ENCODE measurements at regions not wholly inside any gene's neighbourhood (a gene's known extent, or its start where the extent isn't known, plus 50 kb on each side); places are given as distances from the start of the nearest gene placed in this dataset.
A peak's percentile ranks its signal among the peaks of the same experiment; 100 is the strongest.

DNA sequence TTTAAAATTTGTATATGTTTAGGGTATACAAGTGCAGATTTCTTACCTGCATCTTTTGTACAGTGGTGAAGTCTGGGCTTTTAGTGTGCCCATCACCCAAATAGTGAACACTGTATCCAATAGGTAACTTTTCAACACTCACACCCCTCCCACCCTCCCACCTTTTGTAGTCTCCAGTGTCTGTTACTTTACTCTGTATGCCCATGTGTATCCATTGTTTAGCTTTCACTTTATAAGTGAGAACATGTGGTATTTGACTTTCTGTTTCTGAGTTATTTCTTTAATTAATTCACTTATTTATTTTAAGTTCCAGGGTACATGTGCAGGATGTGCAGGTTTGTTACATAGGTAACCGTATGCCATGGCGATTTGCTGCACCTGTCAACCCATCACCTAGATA, 124.8 kb upstream of the NEO1 start:
- no peak for FAIRE-seq
- DNase-seq (ENCODE audit: insufficient read length, low spot score), result no peak

GRCh38 chr15:72925661-72926060, 126.6 kb upstream of the NEO1 start:
- no peak for DNase-seq (ENCODE audit: insufficient read length, low spot score)
- FAIRE-seq, result no peak

DNA sequence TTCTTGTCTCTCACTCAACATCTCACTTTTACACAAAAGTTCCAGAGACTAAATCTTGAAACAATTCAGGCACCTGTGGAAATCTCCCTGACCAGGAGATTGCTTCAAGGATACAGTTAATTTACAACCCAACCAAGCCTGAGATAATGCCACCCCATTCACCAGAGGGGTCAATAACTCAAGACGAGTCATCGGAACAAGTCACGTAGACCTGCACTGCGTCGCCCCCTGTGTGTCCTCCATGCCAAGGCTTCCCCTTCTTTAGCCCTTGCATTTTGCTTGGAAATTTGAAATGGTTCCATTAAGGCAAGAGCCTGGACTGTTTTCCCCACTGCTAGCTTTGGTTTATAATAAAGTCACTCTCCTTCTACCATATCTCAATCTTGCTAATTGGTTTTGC, 129.0 kb upstream of the NEO1 start:
- FAIRE-seq, result no peak
- DNase-seq (ENCODE audit: insufficient read length, low spot score), result no peak

DNA sequence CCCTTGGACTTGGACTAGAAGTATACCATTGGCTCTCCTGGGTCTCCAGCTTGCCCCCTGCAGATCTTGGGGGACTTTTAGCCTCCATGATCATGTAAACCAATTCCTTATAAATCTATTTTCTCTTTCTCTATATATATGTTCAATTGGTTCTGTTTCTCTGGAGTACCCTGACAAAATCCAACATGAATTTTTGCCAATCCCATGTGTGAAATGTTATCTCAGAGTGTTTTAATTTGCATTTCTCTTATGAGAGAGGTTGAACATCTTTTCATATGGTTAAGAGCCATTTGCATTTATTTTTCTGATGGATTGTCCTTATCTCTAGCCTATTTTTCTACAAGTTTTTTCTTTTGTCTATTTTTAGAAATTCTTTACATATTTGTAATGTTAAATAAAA, 131.7 kb upstream of the NEO1 start:
- DNase-seq (ENCODE audit: insufficient read length, low spot score) (no peak), FAIRE-seq (no peak)

DNA sequence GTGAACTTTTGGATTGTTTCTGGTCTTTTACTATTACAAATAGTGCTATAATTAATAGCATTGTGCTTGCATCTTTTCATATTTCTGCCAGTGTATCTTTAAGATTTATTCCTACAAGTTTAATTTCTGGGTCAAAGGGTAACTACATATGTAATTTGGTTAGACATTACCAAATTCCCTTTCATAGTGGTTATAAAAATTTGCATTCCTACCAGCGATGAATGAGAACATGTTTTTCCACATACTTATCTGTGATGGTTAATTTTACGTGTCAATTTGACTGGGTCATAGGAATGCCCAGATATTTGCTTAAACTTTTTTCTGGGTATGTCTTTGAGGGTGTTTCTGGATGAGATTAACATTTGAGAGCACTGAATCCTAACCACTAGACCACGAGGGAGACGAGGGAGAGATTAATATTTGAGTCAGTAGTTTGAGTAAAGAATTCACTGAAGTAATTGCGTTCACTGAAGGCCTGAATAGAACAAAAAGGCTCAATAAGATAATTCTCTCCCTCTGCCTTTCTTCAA, 132.3 kb upstream of the NEO1 start:
- DNase-seq (ENCODE audit: insufficient read length, low spot score) (no peak), FAIRE-seq (no peak)

GRCh38 chr15:72916897-72917296, 133.3 kb upstream of the ADPGK start:
- DNase-seq (ENCODE audit: insufficient read length, low spot score), result no peak
- FAIRE-seq, result no peak

GRCh38 chr15:72916378-72916777, 132.8 kb upstream of the ADPGK start:
- no peak for FAIRE-seq

GRCh38 chr15:72915843-72916242, 132.3 kb upstream of the ADPGK start:
- no peak for DNase-seq (ENCODE audit: insufficient read length, low spot score)
- FAIRE-seq, result no peak

More at GRCh38 chr15:72916378-72916777, 132.8 kb upstream of the ADPGK start:
- no peak for DNase-seq (ENCODE audit: insufficient read length, low spot score)

- DNase-seq (ENCODE audit: insufficient read length, low spot score) (no peak), FAIRE-seq (no peak)
Observed at GRCh38 chr15:72912996-72913395, 129.4 kb upstream of the ADPGK start.

- no peak for FAIRE-seq
- DNase-seq (ENCODE audit: insufficient read length, low spot score), result no peak
Observed at GRCh38 chr15:72912121-72912520, 128.6 kb upstream of the ADPGK start.

DNA sequence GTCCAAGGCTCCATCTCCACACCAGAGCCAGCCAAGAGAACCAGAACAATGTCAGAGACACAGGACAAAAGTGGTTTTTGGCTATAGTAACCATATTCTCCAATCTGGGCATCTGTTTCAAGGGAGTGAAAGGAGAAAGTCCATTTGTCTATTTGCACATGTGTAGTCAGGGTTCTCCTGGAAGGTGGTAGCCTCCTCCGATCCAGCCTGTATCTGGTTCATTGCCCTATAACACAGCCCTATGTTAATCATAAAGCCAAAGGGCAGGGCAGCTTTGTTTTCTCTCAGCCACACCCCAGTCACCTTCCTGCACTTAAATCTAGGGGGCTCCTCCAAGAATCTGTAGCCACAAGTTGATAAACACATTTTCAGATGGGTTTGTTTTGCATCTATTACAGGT, 128.1 kb upstream of the ADPGK start:
- FAIRE-seq (no peak), DNase-seq (ENCODE audit: insufficient read length, low spot score) (no peak)

GRCh38 chr15:72908713-72909112, 125.2 kb upstream of the ADPGK start:
- no peak for FAIRE-seq
- no peak for DNase-seq (ENCODE audit: insufficient read length, low spot score)

DNA sequence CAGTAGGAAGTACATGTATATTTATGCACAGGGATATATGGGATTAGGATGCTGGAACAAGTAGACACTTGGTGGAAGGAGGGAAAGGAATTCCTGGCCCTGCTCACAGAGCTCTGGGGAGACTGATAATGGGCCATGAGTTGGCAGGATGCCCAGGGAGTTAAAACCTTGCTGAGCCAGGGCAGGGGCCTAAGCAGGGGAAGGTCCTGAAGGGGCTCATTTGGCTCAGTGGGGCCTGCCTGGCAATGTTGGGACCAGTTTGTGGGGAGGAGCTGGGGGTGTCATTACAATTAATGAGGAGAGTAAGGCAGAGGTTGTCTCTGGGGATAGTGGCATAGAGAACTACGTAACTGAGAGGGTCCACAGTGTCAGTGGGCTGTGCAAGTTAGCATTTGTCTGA, 124.2 kb upstream of the ADPGK start:
- FAIRE-seq, result no peak
- DNase-seq (ENCODE audit: insufficient read length, low spot score), result no peak

- FAIRE-seq (no peak), DNase-seq (ENCODE audit: insufficient read length, low spot score) (no peak)
Observed at GRCh38 chr15:72902919-72903260, 119.3 kb upstream of the ADPGK start.

DNA sequence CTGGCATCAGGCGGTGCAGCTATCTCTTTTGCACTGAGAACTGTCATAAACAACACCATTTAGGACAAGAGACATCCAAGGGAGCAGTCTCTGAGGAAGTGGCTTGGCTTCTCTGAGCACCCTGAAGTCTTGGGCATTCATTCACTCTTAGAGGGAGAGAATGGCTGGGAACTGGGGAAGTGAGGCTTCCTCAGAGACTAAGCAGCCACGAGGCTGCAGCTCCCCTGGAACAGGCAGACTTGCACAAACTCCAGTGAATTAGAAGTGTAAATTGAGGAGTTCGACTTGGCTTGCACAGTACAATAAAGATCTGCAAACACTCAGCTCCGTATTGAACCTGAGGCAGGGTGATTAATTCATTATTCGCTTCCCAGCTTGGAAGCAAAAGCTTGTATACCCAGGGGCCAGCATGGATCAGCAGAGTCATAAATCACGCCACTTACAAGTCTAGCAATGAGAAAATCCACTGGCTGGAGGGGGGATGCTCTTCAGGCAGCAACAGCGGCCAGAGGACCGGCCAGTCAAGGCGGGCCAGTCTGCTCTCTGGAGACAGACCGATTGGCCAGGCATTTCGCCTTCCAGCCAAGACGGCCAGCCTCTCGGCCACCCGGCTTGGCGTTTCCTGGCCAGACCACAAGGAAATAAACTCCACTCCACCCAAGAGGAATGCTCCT, 118.8 kb upstream of the ADPGK start:
- FAIRE-seq (peak; percentile 16), DNase-seq (ENCODE audit: insufficient read length, low spot score) (peak; percentile 23)

GRCh38 chr15:72892986-72893385, 109.4 kb upstream of the ADPGK start:
- DNase-seq (ENCODE audit: insufficient read length, low spot score) (no peak), FAIRE-seq (no peak)

DNA sequence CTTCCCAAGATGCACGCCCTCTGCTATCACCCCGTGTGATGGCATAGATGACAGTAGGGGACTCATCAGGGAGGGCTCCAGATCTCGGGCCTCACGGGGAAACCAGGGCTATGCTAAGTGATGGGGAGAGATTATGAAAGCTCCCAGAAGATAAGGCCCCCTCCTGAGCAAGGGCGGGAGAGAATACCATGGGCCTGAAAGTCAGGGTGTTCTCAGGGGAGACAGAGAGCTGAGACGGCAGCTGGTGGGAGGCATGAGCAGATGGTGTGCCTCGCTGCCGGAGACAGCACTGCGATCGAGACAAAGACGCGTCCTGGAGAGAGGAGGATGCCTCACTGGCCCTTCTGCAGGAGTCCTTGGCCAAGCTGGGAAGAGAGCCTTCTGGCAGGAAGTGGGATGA, 106.5 kb upstream of the ADPGK start:
- DNase-seq (ENCODE audit: insufficient read length, low spot score) (no peak), FAIRE-seq (no peak)

- DNase-seq (ENCODE audit: insufficient read length, low spot score) (no peak), FAIRE-seq (no peak)
Observed at GRCh38 chr15:72889545-72889944, 106.0 kb upstream of the ADPGK start.

DNA sequence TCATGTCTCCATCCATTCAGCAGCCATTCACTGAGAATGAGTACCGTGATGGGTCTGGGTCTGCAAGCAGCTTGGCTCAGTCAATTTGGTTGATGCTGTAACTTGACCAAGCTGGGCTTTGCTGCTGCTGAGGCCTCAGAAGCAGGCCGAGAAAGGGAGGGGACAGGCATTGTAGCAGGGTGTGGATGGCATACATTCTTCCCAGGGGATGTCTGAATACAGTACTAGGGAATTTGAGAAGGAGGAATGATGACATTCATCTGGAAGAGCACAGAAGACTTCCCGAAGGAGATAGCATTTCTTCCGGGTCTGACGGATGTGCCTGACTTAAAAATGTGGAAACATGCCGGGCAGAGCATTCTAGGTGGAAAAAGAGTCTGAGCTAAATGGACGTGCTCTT, 105.3 kb upstream of the ADPGK start:
- FAIRE-seq, result no peak
- no peak for DNase-seq (ENCODE audit: insufficient read length, low spot score)

DNA sequence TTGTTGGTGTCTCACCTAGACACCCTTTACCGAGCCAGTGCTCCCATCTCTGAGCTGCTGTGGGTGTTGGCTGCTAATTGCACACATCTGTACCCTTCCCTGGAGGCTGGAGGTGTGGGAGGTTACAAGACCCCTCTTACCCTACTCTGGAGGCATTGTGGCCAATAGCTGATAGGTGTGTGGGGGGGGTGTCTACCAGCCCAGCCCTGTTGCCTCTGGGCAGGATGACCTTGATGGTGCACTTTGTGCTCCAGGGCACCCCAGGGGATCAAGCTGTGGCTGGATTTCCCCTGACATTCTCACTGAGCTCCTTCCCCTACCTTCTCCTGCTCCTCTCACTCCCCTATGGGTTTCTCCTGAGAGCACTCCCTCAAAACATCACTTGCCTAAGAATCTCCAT, 104.7 kb upstream of the ADPGK start:
- DNase-seq (ENCODE audit: insufficient read length, low spot score) (no peak), FAIRE-seq (no peak)

GRCh38 chr15:72887376-72887775, 103.8 kb upstream of the ADPGK start:
- no peak for FAIRE-seq
- no peak for DNase-seq (ENCODE audit: insufficient read length, low spot score)

- DNase-seq (ENCODE audit: insufficient read length, low spot score) (no peak), FAIRE-seq (no peak)
Observed at GRCh38 chr15:72884311-72884710, 100.8 kb upstream of the ADPGK start.

Data from HTR-8/SVneo (cell line).